SJCRH30 (cell line): ENCODE measurements at regions not wholly inside any gene's neighbourhood (a gene's known extent, or its start where the extent isn't known, plus 50 kb on each side); places are given as distances from the start of the nearest gene placed in this dataset.
"Not testable (repeated sequence)": the region's sequence is repeated elsewhere in the genome, so short reads cannot be mapped to it uniquely, and the experiment has no call there.

Experiments
- DNase-seq, 2 experiments: peaks; one replicate each; pipeline ENCODE4 v3.0.0-alpha.2; 2015 to 2020
- H3K27ac ChIP-seq: fragments of 250-450 bp; sonication (Bioruptor Pico); 2 replicates; pipeline ENCODE4 v1.5.1; 2020; ENCODE audit warnings: mild to moderate bottlenecking, moderate library complexity
- H3K27me3 ChIP-seq: fragments of 250-450 bp; sonication (Bioruptor Pico); 2 replicates; pipeline ENCODE4 v1.5.1; 2020; ENCODE audit warnings: mild to moderate bottlenecking, moderate library complexity
- H3K36me3 ChIP-seq: fragments of 250-450 bp; sonication (Bioruptor Pico); 2 replicates; pipeline ENCODE4 v1.5.1; 2020; ENCODE audit warnings: mild to moderate bottlenecking, moderate library complexity
- H3K4me1 ChIP-seq: fragments of 250-450 bp; sonication (Bioruptor Pico); 2 replicates; pipeline ENCODE4 v1.5.1; 2020; ENCODE audit warnings: mild to moderate bottlenecking, moderate library complexity
- H3K4me3 ChIP-seq: fragments of 250-450 bp; sonication (Bioruptor Pico); 2 replicates; pipeline ENCODE4 v1.5.1; 2020; ENCODE audit warnings: mild to moderate bottlenecking, moderate library complexity
- H3K9me3 ChIP-seq: fragments of 250-450 bp; sonication (Bioruptor Pico); replicated peaks from 2 replicates; pipeline ENCODE4 v1.5.1; 2020; ENCODE audit warnings: mild to moderate bottlenecking, moderate library complexity

- Histone ChIP-seq H3K4me1 (peaks cover 3% of the 10 kb centered on the region), H3K36me3 (no peaks in the 10 kb centered on the region), H3K9me3 (peaks cover 5% of the 10 kb centered on the region; the same call in 1 of the 2 replicates), H3K4me3 (no peak overlapping the region), H3K27ac (no peak overlapping the region), H3K27me3 (no peaks in the 10 kb centered on the region)
- no peak for DNase-seq
These were observed 90.6 kb upstream of the ODAD2 start for GRCh38 chr10:28089467-28089866.

DNA sequence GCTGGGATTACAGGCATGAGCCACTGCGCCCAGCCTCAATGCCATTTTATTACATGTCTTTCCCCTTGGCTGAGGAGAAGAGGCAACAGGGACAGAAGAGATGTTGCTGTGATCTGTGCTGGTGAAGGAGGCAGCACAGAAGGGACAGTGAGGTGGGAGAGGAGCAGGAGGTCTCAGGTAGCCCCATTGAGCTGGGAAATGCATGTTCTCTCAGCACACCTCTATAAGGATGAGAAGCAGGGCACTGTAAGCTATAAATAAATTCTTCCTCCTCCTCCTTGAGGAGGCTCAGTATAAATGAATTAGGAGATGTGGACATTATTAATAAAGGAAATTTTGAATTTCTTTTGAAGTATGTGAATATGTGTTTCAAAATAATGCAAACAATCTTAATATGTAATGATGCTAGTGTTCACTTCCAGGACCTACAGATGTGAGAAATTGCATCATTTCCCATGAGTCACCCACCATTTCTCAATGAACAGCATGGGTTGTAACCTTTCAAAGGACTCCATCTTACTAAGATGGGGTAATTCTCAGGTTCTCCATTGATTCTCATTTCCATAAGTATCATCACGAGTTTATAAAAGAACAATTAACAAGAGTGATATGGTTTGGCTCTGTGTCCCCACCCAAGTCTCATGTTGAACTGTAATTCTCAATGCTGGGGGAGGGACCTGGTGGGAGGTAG is 88.9 kb upstream of the ODAD2 start:
- DNase-seq, result no peak
- no peaks in the 10 kb centered on the region for H3K27me3 ChIP-seq
- no peak overlapping the region for H3K27ac ChIP-seq

GRCh38 chr10:28085760-28086159 is 86.9 kb upstream of the ODAD2 start:
- H3K4me1 ChIP-seq, H3K27me3 ChIP-seq, H3K36me3 ChIP-seq, H3K9me3 ChIP-seq, H3K4me3 ChIP-seq, H3K27ac ChIP-seq, DNase-seq: not testable (repeated sequence)

More for the DNA sequence above, 88.9 kb upstream of the ODAD2 start:
- H3K9me3 ChIP-seq, result peaks cover 5% of the 10 kb centered on the region; the same call in 1 of the 2 replicates
- peaks cover 3% of the 10 kb centered on the region for H3K4me1 ChIP-seq
- H3K36me3 ChIP-seq, result no peaks in the 10 kb centered on the region
- H3K4me3 ChIP-seq, result no peak overlapping the region

GRCh38 chr10:28082885-28083284 is 84.0 kb upstream of the ODAD2 start:
- Histone ChIP-seq H3K4me1 (peaks cover 4% of the 10 kb centered on the region; the same call in 1 of the 2 replicates), H3K9me3 (peaks cover 10% of the 10 kb centered on the region; the same call in 1 of the 2 replicates), H3K27ac (no peak overlapping the region), H3K36me3 (no peaks in the 10 kb centered on the region), H3K4me3 (no peak overlapping the region), H3K27me3 (no peaks in the 10 kb centered on the region)
- DNase-seq, result no peak

DNA sequence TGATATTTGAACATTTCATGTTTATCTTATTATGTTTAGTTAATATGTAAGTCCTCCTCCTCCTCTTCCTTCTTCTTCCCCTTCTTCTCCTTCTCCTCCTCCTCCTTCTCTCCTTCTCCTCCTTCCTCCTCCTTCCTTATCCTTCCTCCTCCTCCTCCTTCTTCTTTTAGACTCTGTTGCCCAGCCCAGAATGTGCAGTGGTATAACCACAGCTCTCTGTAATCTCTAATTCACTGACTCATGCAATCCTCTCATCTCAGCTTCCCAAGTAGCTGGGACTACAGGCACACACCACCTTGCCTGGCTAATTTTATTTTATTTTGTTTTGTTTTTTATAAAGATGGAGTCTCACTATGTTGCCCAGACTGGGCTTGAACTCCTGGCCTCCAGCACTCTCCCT is 83.4 kb upstream of the ODAD2 start:
- Histone ChIP-seq H3K9me3 (peaks cover 15% of the 10 kb centered on the region; the same call in 1 of the 2 replicates), H3K4me1 (peaks cover 4% of the 10 kb centered on the region; the same call in 1 of the 2 replicates), H3K27ac (no peak overlapping the region), H3K4me3 (no peak overlapping the region), H3K36me3 (no peaks in the 10 kb centered on the region), H3K27me3 (no peaks in the 10 kb centered on the region)
- no peak for DNase-seq

- Histone ChIP-seq H3K4me3 (no peak overlapping the region), H3K36me3 (no peaks in the 10 kb centered on the region), H3K27me3 (no peaks in the 10 kb centered on the region), H3K9me3 (peaks cover 20% of the 10 kb centered on the region), H3K27ac (peak overlapping the region; percentile 28), H3K4me1 (peaks cover 4% of the 10 kb centered on the region; the same call in 1 of the 2 replicates)
- DNase-seq, result peak in 1 of 2 experiments; percentile 7
These were observed 79.0 kb upstream of the ODAD2 start for GRCh38 chr10:28077889-28078288.

GRCh38 chr10:28075424-28075823 is 76.5 kb upstream of the ODAD2 start:
- no peaks in the 10 kb centered on the region for H3K36me3 ChIP-seq
- H3K9me3 ChIP-seq, result peaks cover 20% of the 10 kb centered on the region
- no peaks in the 10 kb centered on the region for H3K27me3 ChIP-seq

DNA sequence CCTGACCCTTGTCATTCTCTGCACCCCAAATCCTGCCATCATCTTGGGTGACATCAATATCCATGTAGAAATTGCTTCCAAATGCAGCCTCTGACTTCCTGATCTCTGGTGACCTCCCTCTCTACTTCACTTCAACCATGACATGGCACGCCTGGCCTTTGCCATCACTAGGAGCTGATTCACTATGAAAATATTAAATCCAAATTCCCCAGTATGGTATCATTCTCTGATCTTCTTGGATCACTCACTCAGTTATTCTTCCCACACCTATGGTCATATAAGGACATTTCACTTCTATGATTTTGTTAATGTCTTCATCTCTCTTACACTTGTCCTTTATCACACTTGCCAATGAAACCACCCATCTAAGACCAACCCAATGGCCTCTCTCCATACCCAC is 73.7 kb upstream of the ODAD2 start:
- no peak for DNase-seq
- H3K9me3 ChIP-seq, result peaks cover 12% of the 10 kb centered on the region

More at GRCh38 chr10:28075424-28075823, 76.5 kb upstream of the ODAD2 start:
- no peak overlapping the region for H3K27ac ChIP-seq
- no peak overlapping the region for H3K4me3 ChIP-seq
- H3K4me1 ChIP-seq, result peaks cover 4% of the 10 kb centered on the region; the same call in 1 of the 2 replicates
- DNase-seq, result no peak

DNA sequence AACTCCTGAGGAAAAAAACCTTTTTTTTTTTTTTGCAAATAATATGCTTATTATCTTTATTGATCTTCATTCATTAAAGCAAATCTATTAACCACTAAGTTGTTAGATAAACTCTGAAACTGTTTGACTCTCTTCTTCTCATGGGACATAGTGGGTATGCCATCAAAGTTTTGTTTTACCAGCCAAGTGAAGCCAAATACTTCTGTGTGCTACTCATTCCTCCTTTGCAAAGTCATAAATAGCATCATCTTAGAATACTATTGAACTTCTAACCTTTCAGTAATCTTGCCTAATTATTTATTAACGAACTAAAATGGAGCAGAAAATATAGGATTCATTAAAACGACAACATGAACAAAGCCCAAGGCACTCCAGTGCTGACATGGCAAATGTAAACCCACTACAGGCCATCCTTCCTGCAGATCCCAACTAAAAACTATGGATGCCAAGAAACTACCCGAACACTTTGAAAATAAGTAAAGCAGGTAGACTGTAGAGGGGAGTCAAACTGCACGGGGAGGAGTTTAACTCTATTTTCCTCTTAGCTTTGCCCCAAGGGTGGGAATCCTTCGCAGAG is 61.2 kb upstream of the ODAD2 start:
- DNase-seq, result no peak

More for the DNA sequence above, 73.7 kb upstream of the ODAD2 start:
- no peak overlapping the region for H3K4me3 ChIP-seq
- no peak overlapping the region for H3K27ac ChIP-seq
- H3K4me1 ChIP-seq, result no peaks in the 10 kb centered on the region
- no peaks in the 10 kb centered on the region for H3K27me3 ChIP-seq
- no peaks in the 10 kb centered on the region for H3K36me3 ChIP-seq

DNA sequence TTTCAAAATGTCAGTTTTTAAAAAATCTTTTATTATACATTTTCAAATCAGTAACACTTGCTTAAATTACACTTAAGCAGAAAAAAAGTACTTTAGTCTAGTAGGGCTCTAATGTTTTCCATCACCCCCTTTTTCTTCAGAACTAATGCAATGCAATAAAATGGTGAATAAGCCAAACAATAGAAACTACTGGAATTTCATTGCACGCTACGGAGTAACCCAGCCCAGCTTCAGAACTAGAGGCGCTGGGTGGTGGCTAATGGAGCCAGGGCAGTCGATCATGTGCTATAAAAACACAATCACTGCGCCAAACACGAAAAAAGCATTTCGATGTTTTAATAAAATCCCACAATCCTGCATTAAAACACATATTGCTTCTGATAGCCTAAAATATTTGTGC is 59.9 kb upstream of the ODAD2 start:
- no peak for DNase-seq
- Histone ChIP-seq H3K27ac (no peak overlapping the region), H3K9me3 (no peaks in the 10 kb centered on the region), H3K4me1 (peaks cover 7% of the 10 kb centered on the region), H3K4me3 (no peak overlapping the region), H3K36me3 (no peaks in the 10 kb centered on the region), H3K27me3 (no peaks in the 10 kb centered on the region)

More for the DNA sequence above, 61.2 kb upstream of the ODAD2 start:
- Histone ChIP-seq H3K9me3 (no peaks in the 10 kb centered on the region), H3K27me3 (no peaks in the 10 kb centered on the region), H3K36me3 (no peaks in the 10 kb centered on the region), H3K4me3 (no peak overlapping the region), H3K27ac (no peak overlapping the region), H3K4me1 (no peaks in the 10 kb centered on the region)

DNA sequence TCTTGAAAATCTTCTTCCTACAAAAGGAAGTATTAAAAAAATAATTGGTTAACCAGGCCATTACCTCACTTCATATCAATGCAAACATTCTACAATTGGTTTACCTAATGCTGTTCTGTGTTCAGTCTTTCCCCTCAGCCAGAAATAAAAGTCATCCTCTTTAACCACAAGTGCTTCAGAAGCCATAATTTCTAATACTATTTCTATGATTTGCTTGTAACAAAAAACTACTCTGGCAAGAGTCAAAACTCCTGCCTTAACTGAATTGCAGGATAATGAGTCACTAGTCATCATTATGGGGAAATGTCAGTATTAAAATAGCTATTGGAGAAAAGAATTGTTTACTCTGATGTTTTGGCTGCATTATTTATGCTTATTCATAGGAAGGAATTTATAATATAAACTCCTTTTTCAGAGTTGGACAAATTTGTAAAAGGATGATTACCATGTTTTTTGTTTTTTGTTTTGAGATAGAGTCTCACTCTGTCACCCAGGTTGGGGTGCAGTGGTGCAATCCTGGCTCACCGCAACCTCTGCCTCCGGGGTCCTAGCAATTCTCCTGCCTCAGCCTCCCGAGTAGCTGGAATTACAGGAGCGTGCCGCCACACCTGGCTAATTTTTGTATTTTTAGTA is 55.5 kb upstream of the ODAD2 start:
- H3K4me1 ChIP-seq, result peaks cover 16% of the 10 kb centered on the region
- 0 out of 2 replicates have a peak, but pooled peaks cover 1% of the 10 kb centered on the region for H3K9me3 ChIP-seq
- no peak overlapping the region for H3K4me3 ChIP-seq
- no peaks in the 10 kb centered on the region for H3K27me3 ChIP-seq
- H3K27ac ChIP-seq, result peak overlapping the region; percentile 6; the same call in 1 of the 2 replicates
- H3K36me3 ChIP-seq, result no peaks in the 10 kb centered on the region
- peak in 1 of 2 experiments; percentile 27 for DNase-seq

DNA sequence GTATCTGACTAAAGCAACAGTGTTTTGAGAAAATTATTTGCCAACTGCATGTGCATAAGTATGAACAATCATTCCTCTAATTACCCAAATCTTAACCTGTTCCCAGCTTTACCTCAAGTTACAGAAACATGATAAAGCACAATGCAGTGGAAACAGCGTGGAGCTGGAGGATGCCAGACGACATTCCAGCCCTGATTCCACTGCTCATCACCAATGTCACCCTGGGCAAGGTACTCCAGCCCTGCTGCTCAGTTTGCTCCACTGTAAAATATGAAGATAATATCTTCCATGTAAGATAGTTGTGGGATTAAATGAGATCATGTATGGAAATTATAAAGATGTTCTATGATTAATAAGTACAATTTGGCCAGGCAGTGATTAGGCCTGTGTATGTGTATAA is 50.4 kb upstream of the ODAD2 start:
- Histone ChIP-seq H3K4me1 (peaks cover 40% of the 10 kb centered on the region), H3K36me3 (no peaks in the 10 kb centered on the region), H3K27ac (no peak overlapping the region), H3K27me3 (no peaks in the 10 kb centered on the region), H3K9me3 (0 out of 2 replicates have a peak, but pooled peaks cover 5% of the 10 kb centered on the region), H3K4me3 (no peak overlapping the region)
- DNase-seq, result no peak
